Activated CD4-positive, alpha-beta T cell treated with anti-CD3 and anti-CD28 coated beads, Interleukin-10, Interleukin-2, amounts not matched to agents 100 ng/mL and 50 ng/mL, durations not matched to agents 16 hours and 8 hours (primary cell): ENCODE measurements at regions not wholly inside any gene's neighbourhood (a gene's known extent, or its start where the extent isn't known, plus 50 kb on each side); places are given as distances from the start of the nearest gene placed in this dataset.

Source experiments
- DNase-seq: peaks from one replicate; pipeline ENCODE4 v3.0.0-alpha.2; 2020

DNA sequence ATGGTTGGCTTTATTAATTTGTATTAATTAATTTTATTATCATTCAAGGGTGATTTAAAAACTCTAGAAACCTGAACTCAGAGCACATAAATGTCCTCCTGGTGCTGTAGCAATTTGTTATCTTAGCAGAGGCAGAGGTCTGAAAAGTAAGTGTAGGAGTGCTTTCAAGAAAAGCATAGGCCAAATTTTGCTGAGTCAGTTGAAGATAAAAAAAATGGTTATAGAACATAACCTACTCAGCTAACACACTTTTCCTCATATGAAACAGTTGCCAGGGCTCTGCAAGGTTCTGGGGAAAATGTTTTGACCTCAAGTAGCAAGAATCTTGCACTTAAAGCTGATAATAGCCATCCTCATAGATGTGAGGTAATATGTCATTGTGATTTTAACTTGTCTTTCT is 53.5 kb upstream of the CHODL start:
- no peak for DNase-seq

DNA sequence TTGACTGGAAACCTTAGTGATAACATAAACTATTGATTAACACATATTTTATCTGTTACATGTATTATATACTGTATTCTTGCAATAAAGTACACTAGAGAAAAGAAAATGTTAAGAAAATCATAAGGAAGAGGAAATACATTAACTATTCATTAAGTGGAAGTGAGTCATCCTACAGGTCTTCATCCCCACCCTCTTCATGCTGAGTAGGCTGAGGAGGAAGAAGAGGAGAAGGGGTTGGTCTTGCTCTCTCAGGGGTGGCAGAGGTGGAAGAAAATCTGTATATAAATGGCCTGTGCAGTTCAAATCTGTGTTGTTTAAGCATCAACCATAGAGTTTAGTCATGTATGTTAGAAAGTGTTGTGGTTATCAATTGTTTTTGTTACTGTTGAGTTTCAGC is 66.1 kb upstream of the CHODL start:
- no peak for DNase-seq

GRCh38 chr21:18174370-18174769 is 70.3 kb upstream of the CHODL start:
- DNase-seq, result no peak

- DNase-seq, result no peak
Measured at GRCh38 chr21:18170829-18171228, 73.8 kb upstream of the CHODL start.

DNA sequence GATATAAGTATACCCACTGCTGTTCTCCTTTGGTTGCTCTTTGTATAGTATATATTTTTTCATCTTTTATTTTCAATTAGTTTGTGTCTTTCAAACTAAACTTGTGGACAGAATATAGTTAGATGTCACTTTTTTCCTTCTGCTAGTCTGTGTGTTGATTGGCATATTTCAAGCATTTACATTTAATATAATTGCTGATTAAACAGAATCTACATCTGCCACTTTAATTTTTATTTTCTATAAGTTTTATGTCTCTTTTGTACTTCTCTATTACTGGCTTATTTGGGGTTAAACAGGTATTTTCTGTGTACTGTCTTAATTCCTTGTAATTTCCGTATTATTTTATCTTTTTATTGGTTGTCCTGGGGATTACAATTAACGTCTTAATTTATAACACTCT is 74.4 kb upstream of the CHODL start:
- DNase-seq, result no peak

DNA sequence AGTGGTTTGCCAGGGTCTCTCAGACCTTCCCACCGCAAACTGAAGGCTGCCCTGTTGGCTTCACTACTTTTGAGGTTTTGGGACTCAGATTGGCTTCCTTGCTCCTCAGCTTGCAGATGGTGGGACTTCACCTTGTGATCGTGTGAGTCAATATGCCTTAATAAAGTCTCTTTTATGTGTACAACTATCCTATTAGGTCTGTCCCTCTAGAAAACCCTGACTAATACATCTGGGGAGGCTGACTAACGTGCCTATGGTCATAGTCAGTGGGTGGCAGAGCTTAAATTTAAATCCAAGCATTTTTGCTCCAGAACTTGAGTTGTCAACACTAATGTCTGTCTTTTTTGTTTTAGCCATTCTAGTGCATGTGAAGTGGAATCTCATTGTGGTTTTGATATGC is 76.5 kb upstream of the CHODL start:
- no peak for DNase-seq

- no peak for DNase-seq
Measured at GRCh38 chr21:18164933-18165332, 79.7 kb upstream of the CHODL start.

DNA sequence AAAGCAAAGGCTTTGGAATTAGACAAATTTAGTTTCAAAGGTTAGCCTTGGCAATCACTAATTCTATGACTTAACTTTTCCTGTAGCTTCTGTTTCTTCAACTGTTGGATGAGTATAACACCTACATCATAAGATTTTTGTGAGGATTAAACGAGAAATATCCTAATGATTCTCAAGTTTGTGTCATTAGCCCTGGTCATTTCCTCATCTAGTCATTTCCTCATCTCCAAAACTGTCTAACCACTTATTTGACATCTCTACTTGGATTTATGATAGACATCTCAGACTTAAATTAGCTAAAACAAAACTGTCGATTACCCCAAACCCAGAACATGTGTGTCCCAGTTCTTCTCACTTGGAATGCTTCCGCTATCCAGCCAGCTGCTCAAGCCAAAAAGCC is 80.2 kb upstream of the CHODL start:
- DNase-seq, result no peak

DNA sequence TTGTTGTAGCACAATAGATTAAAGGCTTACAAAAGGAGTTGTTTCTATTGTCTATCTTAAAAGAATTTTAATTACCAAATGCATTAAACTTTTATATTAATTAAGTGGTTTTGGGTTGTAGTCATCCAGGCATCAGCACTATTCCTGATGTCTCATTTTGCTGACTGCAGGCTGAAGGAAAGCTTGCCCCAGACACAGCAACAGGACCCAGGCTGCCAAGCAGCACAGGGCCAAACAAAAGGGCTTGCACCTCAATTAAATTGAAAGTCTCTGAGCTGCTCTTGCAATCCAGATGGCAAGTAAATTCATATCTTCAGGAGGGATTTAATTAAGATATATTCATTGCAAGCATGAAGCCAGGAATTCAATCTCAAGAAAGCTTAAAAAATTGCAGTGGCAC is 80.7 kb upstream of the CHODL start:
- no peak for DNase-seq

DNA sequence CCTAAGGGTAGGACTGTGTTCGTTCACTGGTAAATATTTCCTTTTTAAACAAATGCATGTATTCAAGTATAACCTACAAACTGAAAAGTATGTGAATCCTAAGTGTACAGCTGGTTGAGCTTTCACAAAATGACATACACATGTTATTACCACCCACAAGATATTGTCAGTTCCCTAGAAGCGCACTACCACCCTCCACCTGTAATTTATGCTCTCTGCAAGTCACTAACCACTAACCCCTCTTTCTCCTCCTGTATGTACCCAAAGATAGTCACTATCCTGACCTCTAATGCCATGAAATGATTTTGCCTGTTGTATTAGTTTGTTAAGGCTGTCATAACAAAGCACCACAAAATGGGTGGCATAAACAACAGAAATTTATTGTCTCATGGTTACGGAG is 82.8 kb upstream of the CHODL start:
- DNase-seq, result no peak

DNA sequence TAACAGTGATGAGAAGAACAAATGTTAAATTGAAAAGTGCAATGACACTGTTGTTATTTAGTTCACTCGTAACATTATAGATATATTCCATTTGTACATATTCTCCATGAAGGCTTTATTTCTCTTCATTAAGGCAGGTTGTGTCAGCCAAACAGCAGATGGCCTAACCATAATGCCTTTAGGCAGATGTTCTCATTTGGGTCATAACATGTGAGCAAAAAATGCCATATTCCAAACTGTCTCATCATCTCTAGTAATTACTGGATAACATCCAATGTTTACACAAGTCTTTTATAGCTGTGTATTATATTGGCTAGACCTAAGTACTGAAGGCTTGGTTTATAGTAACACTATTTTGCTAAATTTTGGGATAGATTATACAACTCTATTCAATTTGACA is 87.2 kb upstream of the CHODL start:
- no peak for DNase-seq

- DNase-seq, result peak; percentile 1
Measured at GRCh38 chr21:18155508-18156193, 89.0 kb upstream of the CHODL start.

GRCh38 chr21:18153063-18153462 is 91.6 kb upstream of the CHODL start:
- no peak for DNase-seq

DNA sequence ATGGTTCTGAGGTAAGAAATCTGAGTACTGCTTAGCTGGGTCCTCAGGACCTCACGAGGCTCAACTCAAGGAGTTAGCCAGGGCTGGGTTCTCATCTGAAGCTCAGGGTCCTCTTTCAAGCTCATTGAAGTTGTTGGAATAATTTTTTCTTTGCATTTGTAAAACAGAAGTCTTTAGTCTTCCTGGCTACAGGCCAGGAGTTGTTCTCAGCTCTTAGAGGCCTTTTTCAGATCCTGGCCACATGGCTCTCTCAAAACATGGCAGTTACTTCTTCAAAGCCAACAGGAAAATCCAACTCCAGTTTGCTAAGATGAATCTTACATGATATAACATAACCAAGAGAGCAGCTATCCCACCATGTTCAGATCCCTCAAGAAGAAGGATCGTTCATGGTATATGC is 92.3 kb upstream of the CHODL start:
- no peak for DNase-seq

DNA sequence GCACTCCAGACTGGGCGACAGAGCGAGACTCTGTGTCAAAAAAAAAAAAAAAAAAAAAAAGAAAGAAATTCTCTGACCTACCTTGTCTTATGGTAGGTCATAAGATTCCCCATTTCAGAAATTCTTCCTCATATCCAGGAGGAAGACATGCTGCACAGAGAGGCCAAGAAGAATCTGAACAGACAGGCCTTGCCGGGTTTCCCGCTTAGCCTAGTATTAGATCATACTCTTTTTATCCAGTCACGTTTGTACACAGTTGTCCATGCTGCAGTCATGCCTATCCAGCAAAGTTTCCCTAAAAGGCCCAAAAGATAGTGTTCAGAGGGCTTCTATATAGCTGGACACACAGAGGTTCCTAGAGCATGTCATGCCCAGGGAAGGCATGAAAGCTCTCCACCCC is 93.6 kb upstream of the CHODL start:
- DNase-seq, result no peak

- DNase-seq, result no peak
Measured at GRCh38 chr21:18148401-18148800, 96.2 kb upstream of the CHODL start.

- no peak for DNase-seq
Measured at GRCh38 chr21:18147678-18148077, 97.0 kb upstream of the CHODL start.

DNA sequence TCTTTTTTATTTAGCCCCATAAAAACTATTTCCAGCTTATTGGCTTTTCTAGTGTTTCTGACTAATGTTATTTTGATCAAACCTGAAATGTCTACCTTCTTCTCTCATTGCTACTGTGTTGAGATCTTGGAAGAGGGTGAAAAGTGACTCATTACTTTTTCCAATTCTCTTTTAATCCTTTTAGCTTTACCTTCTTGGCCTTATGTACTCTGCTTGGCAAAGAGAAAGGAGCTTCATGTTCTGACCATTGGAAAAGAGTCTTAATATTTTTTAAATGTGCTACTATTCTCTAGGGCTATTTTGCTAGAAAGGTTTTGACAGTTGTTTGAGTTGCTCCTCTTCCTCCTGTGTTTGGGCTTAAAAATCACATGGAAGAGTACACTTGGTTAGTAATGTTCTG is 97.8 kb upstream of the CHODL start:
- DNase-seq, result no peak

DNA sequence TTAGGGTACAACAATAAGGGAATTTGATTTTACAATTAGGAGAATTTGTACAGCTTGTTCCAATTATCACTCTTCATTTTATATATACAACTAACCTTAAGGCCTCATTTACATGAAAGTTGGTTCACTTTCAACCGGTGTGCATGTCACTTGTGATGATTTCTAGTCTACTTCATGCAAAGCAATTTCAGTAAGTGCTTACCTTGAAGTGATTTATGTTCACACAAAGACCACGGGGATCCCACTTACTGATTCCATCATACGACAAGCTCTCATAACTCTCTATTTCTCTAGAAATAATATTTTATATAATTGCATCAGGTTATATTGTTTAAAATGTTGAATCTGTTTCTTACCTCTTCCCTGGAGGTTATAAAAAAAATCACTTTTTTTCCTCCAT is 100.3 kb upstream of the CHODL start:
- DNase-seq, result no peak

DNA sequence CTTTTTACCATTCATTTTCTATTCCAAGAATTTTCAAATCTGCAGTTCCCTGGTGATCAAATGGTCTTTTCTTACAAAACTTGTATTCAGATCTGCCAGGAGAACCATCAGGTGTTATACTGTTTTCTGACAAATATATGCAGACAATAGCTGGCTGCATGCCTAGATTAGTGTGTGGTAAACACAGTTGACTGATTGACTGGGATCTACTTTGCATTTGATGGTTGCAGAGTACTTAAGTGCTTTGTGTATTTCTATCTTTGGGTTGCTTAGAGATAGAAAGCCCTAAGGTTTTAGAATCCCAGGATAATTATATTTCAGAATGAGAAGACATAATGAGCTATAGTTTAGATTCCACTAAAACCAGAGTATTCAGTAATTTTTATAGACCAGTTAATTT is 102.0 kb upstream of the CHODL start:
- no peak for DNase-seq

DNA sequence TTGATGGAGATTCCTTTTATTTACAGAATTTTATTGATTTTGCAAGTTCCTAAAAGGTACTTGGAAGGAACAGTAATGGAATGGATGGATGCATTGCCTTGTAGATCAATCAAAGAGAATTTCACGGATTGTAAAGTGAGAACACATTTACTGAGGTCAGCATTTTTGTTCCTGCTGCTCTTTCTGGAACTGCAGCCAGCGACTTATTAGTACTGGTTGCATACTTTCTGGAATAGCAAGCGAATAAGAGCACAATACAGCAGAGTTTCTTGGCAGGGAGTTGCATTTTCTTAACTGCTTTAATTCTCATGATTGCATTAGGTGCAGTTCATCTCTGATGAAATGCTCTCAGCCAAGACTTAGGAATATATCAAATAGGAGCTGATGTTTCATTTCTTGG is 106.1 kb upstream of the CHODL start:
- DNase-seq, result no peak

- DNase-seq, result no peak
Measured at GRCh38 chr21:18129526-18129925, 115.1 kb upstream of the CHODL start.

GRCh38 chr21:18118566-18118965 is 126.1 kb upstream of the CHODL start:
- no peak for DNase-seq

DNA sequence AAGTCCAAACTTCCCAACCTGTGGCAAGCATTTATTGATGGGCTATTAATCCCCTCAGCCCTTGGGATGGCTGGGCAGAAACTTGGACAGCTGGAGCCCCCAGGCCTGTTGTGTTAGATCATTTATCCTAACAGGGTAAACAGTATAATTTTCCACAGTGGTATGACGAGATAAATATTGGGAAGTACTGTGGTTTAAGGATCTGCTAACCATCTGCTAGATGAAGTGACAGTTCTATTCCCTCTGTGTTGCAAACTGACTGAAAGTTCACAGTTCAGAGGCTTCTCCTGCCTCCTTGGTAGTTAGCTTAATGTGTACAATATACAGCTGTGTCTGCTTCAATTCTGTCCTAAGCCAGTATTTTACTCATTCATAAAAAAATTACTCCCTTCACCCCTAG is 127.5 kb upstream of the CHODL start:
- no peak for DNase-seq

DNA sequence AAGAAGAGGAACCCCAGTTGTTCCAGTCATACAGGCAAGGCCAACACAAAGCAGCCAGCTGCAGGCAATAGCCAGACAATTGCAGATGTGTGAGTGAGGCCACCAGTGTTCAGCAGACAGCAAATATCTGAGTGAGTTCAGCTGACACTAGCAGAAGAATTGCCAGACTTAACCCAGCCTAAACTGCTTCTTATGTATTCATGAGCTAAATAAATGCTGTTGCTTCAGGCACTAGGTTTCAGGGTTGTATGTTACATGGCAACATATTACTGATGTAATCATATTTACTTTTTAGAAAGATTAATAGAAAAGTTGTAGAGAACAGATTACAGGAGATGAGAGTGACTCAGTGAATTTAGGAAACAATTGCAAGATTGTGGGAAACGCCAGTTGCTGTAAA is 129.8 kb upstream of the CHODL start:
- no peak for DNase-seq

GRCh38 chr21:18104802-18105201 is 139.8 kb upstream of the CHODL start:
- no peak for DNase-seq
